Liver (tissue), 8 donors: ENCODE measurements at regions not wholly inside any gene's neighbourhood (a gene's known extent, or its start where the extent isn't known, plus 50 kb on each side); places are given as distances from the start of the nearest gene placed in this dataset.

ENCODE experiments used
- DNase-seq: peaks from one replicate; pipeline ENCODE4 v3.0.0-alpha.2; 2017; ENCODE audit warnings: low spot score
- H3K27ac ChIP-seq, 2 donors: one replicate each; pipeline ENCODE4 v1.7.0; 2013; ENCODE audit warnings: inconsistent platforms in 2 of 2, low read length in 2 of 2, control low read depth in 1 of 2, low read depth in 1 of 2, mild to moderate bottlenecking in 1 of 2
- H3K27me3 ChIP-seq, 4 donors: one replicate each; pipeline versions ENCODE4 v1.6.1 to v1.7.0; 2013; ENCODE audit warnings: low read length in 3 of 4, inconsistent platforms in 1 of 4, mild to moderate bottlenecking in 1 of 4, moderate library complexity in 1 of 4; ENCODE audit not compliant: control insufficient read depth in 4 of 4, insufficient read depth in 4 of 4
- H3K36me3 ChIP-seq, 4 donors: one replicate each; pipeline versions ENCODE4 v1.6.1 to v1.7.0; 2013; ENCODE audit warnings: low read length in 3 of 4, mild to moderate bottlenecking in 3 of 4, low read depth in 1 of 4, moderate library complexity in 1 of 4; ENCODE audit not compliant: control insufficient read depth in 4 of 4, insufficient read depth in 3 of 4
- H3K4me1 ChIP-seq, 4 donors: one replicate each; pipeline versions ENCODE4 v1.6.1 to v1.7.0; 2013; ENCODE audit warnings: low read length in 3 of 4, mild to moderate bottlenecking in 3 of 4, moderate library complexity in 1 of 4; ENCODE audit not compliant: control insufficient read depth in 4 of 4, insufficient read depth in 4 of 4
- H3K4me3 ChIP-seq, 3 donors: one replicate each; pipeline versions ENCODE4 v1.6.1 to v1.7.0; 2013; ENCODE audit warnings: low read length in 3 of 3, control low read depth in 1 of 3, low read depth in 1 of 3, mild to moderate bottlenecking in 1 of 3
- H3K9ac ChIP-seq, 2 donors: one replicate each; pipeline ENCODE4 v1.7.0; 2013; ENCODE audit warnings: low read length in 2 of 2, mild to moderate bottlenecking in 2 of 2, moderate library complexity in 2 of 2, control low read depth in 1 of 2, low read depth in 1 of 2
- H3K9me3 ChIP-seq, 4 donors: one replicate each; pipeline versions ENCODE4 v1.6.1 to v1.7.0; 2013; ENCODE audit warnings: low read length in 3 of 4; ENCODE audit not compliant: control insufficient read depth in 4 of 4
- ATF3 ChIP-seq: IDR thresholded peaks from 2 replicates; pipeline ENCODE4 v1.6.1; 2016; ENCODE audit warnings: antibody characterized with exemption
- CTCF ChIP-seq: fragments of 150-350 bp; IDR thresholded peaks from 2 replicates; pipeline ENCODE4 v1.5.1; 2017; ENCODE audit warnings: improper control_type of control experiment, low read depth, low read length; ENCODE audit not compliant: missing input control
- EGR1 ChIP-seq, 2 donors: IDR thresholded peaks; 2 replicates each; pipeline ENCODE4 v1.6.1; 2016 to 2018; ENCODE audit warnings: antibody characterized with exemption in 2 of 2, low read depth in 2 of 2
- FOXA1 ChIP-seq: IDR thresholded peaks from 2 replicates; pipeline ENCODE4 v1.6.1; 2016; ENCODE audit warnings: antibody characterized with exemption
- FOXA2 ChIP-seq: IDR thresholded peaks from 2 replicates; pipeline ENCODE4 v1.6.1; 2016; ENCODE audit warnings: antibody characterized with exemption
- GABPA ChIP-seq, 2 donors: IDR thresholded peaks in 1 of 2; conservative IDR thresholded peaks in 1 of 2; 2 replicates each; pipeline ENCODE4 v1.6.1; 2016; ENCODE audit warnings: antibody characterized with exemption in 2 of 2, mild to moderate bottlenecking in 1 of 2, moderate library complexity in 1 of 2
- HNF4A ChIP-seq, 2 donors: conservative IDR thresholded peaks; 2 replicates each; pipeline ENCODE4 v1.6.1; 2016; ENCODE audit warnings: antibody characterized with exemption in 2 of 2, mild to moderate bottlenecking in 2 of 2
- JUND ChIP-seq, 2 donors: IDR thresholded peaks; 2 replicates each; pipeline ENCODE4 v1.6.1; 2016; ENCODE audit warnings: antibody characterized with exemption in 2 of 2
- MAX ChIP-seq: IDR thresholded peaks from 2 replicates; pipeline ENCODE4 v1.6.1; 2016; ENCODE audit warnings: antibody characterized with exemption
- RAD21 ChIP-seq, 2 donors: IDR thresholded peaks; 2 replicates each; pipeline ENCODE4 v1.6.1; 2016; ENCODE audit warnings: antibody characterized with exemption in 2 of 2, mild to moderate bottlenecking in 2 of 2
- REST ChIP-seq: IDR thresholded peaks from 2 replicates; pipeline ENCODE4 v1.6.1; 2016; ENCODE audit warnings: antibody characterized with exemption, mild to moderate bottlenecking
- RXRA ChIP-seq, 2 donors: IDR thresholded peaks; 2 replicates each; pipeline ENCODE4 v1.6.1; 2017 to 2018; ENCODE audit warnings: antibody characterized with exemption in 2 of 2, mild to moderate bottlenecking in 1 of 2
- SP1 ChIP-seq: IDR thresholded peaks from 2 replicates; pipeline ENCODE4 v1.6.1; 2018; ENCODE audit warnings: antibody characterized with exemption, mild to moderate bottlenecking
- TAF1 ChIP-seq: conservative IDR thresholded peaks from 2 replicates; pipeline ENCODE4 v1.6.1; 2016; ENCODE audit warnings: antibody characterized with exemption, mild to moderate bottlenecking
- ZBTB33 ChIP-seq: IDR thresholded peaks from 2 replicates; pipeline ENCODE4 v1.6.1; 2016; ENCODE audit warnings: antibody characterized with exemption
- WGBS: extraction: QIAGEN DNeasy Blood & Tissue Kit; methylation state at CpG from one replicate; pipeline ENCODE4 v1.1.7; 2013; 5-methylcytosine and 5-hydroxymethylcytosine counted together
- donor health status: healthy.
- donor health status: healthy.
- donor health status: healthy.
- donor health status: healthy.
- donor health status: healthy.

- TF ChIP-seq RAD21 (IDR thresholded peaks at IDR 0.05) (no peak), ATF3 (no peak), TAF1 (no peak), HNF4A (conservative IDR thresholded peaks at IDR 0.05) (no peak), JUND (IDR thresholded peaks at IDR 0.05) (no peak), GABPA (IDR thresholded peaks at IDR 0.05 in 1 of 2, conservative IDR thresholded peaks at IDR 0.05 in 1 of 2) (no peak), FOXA1 (no peak), RXRA (IDR thresholded peaks at IDR 0.05) (no peak), CTCF (no peak), EGR1 (IDR thresholded peaks at IDR 0.05; ENCODE audit: low read depth in 2 of 2) (no peak), FOXA2 (no peak), SP1 (no peak), REST (no peak), ZBTB33 (no peak), MAX (no peak)
- Histone ChIP-seq H3K27me3 (no peaks in the 10 kb centered on the region), H3K9ac (no peak overlapping the region), H3K9me3 (peaks cover 0 to 6% (median 0%) of the 10 kb centered on the region in 4 donors), H3K4me3 (no peak overlapping the region), H3K36me3 (no peaks in the 10 kb centered on the region), H3K4me1 (no peaks in the 10 kb centered on the region), H3K27ac (no peak overlapping the region)
- WGBS: 43% methylated on average over 4 of the region's 4 CpGs
- no peak for DNase-seq
These were observed 2267.9 kb upstream of the AGA start for GRCh38 chr4:179709961-179710624.
